ENCODE measurements at regions not wholly inside any gene's neighbourhood (a gene's known extent, or its start where the extent isn't known, plus 50 kb on each side); places are given as distances from the start of the nearest gene placed in this dataset.

- TF ChIP-seq POLR2AphosphoS5 (IDR thresholded peaks at IDR 0.05; ENCODE audit: low read depth, low read length), result no peak
- no peak for TF ChIP-seq EZH2 (IDR thresholded peaks at IDR 0.05)
Measured at GRCh38 chr20:56988446-56988845, 278.0 kb downstream of the BMP7 start.
